ENCODE measurements at regions not wholly inside any gene's neighbourhood (a gene's known extent, or its start where the extent isn't known, plus 50 kb on each side); places are given as distances from the start of the nearest gene placed in this dataset.
A peak's percentile ranks its signal among the peaks of the same experiment; 100 is the strongest.
"Not testable (repeated sequence)": the region's sequence is repeated elsewhere in the genome, so short reads cannot be mapped to it uniquely, and the experiment has no call there.

DNA sequence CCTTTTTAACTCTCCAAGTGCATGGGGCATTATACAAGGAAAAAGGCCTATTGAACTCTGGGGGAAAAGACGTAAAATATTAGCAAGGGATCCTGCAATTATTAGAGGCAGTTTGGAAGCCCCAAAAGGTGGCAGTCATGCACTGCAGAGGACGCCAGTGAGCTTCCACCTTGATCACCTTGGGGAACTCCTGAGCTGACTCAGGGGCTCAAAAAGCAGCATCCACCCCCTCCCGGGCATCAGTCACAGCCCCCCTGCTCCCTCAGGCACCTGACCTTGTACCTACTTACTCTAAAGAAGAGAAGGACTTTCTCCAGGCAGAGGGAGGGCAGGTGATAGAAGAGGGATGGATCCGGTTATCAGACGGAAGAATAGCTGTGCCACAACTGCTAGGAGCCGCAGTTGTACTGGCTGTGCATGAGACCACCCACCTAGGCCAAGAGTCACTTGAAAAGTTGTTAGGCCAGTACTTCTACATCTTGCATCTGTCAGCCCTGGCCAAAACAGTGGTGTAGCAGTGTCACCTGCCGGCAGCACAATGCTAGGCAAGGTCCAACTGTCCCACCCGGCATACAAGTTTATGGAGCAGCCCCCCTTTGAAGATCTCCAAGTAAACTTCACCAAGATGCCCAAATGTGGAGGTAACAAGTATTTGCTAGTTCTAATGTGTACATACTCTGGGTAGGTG is 601.6 kb downstream of the UQCRFS1 start:
- not testable (repeated sequence) for DNase-seq (ENCODE audit: low read depth in 4 of 4, low spot score in 3 of 4)

DNA sequence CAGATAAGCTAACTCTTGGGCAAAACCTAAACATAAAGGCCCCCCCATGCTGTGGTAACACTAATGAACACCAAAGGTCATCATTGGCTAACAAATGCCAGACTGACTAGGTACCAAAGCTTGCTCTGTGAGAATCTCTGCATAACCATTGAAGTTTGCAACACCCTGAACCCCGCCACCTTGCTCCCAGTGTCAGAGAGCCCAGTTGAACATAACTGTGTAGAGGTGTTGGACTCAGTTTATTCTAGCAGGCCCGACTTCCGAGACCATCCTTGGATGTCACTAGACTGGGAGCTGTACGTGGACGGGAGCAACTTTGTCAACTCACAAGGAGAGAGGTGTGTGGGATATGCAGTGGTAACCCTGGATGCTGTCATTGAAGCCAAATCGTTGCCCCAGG is 602.2 kb downstream of the UQCRFS1 start:
- no peak for DNase-seq (ENCODE audit: low read depth in 4 of 4, low spot score in 3 of 4)

DNA sequence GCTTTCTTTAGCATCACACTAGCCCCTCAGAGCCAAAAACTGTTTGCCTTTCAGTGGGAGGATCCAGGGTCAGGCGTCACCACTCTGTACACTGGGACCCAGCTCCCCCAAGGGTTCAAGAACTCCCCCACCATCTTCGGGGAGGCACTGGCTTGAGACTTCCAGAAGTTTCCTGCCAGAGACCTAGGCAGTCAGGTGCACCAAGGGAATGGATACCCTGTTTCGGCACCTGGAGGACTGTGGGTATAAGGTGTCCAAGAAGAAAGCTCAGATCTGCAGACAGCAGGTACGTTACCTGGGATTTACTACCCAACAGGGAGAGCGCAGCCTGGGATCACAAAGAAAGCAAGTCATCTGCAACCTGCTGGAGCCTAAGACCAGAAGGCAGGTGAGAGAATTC is 603.0 kb downstream of the UQCRFS1 start:
- DNase-seq (ENCODE audit: low read depth in 4 of 4, low spot score in 3 of 4), result no peak

DNA sequence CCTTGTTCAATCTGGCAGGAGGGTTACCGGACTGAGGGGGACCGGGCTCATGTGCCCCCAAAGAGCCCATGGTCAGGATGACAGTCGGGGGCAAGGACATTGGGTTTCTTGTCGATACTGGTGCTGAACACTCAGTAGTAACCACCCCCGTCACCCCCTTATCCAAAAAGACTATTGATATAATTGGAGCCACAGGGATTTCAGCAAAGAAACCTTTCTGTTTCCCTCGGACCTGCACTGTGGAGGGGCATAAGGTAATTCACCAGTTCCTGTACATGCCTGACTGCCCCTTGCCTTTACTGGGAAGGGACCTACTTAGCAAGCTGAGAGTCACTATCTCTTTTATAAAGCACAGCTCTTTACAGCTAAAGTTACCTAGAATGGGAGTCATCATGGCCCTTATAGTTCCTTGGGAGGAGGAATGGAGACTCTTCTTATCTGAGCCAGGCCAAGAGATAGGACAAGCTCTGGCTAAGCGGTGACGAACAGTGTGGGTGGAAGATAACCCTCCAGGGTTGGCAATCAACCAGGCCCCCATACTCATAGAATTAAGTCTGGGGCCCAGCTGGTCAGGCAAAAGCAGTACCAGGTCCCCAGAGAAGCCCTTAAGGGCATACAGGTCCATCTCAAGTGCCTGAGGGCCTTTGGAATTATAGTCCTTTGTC is 603.7 kb downstream of the UQCRFS1 start:
- no peak for DNase-seq (ENCODE audit: low read depth in 4 of 4, low spot score in 3 of 4)

DNA sequence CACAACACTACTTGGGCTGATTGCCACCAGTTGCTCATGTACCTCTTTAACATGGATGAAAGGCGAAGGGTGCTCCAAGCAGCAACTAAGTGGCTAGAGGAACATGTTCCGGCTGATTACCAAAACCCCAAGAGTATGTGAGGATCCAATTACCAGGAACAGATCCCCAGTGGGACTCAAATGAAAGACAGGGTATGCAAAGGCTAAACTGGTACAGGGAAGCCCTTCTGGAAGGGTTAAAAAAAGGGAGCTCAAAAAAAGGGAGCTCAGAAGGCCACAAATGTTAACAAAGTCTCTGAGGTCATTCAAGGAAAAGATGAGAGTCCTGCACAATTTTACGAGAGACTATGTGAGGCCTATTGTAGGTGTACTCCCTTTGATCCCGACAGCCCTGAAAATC is 604.7 kb downstream of the UQCRFS1 start:
- no peak for DNase-seq (ENCODE audit: low read depth in 4 of 4, low spot score in 3 of 4)

DNA sequence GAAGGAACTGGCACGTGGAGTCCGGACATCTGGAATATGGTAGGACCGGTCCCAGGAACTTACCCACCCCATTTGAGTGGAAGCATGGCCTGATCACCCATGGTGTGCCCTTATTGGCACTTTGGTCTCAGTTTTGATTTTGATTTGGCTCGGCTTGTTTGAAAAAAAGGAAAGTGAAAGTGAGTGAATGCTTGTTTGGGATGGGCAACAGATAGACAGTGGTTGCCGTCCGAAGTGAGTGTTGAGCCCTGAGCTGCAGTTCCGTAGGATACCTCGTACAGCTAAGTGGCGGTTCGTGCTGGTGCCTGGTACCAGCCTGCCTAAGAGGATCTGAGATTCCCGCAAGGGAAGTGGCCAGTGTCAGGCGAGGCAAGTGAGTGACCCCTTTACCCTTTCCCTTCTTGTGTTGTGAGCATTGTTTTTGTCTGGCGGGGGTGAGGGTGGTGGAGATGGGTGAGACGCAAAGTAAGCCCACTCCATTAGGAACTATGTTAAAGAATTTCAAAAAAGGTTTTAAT is 605.8 kb downstream of the UQCRFS1 start:
- DNase-seq (ENCODE audit: low read depth in 4 of 4, low spot score in 3 of 4), result no peak

DNA sequence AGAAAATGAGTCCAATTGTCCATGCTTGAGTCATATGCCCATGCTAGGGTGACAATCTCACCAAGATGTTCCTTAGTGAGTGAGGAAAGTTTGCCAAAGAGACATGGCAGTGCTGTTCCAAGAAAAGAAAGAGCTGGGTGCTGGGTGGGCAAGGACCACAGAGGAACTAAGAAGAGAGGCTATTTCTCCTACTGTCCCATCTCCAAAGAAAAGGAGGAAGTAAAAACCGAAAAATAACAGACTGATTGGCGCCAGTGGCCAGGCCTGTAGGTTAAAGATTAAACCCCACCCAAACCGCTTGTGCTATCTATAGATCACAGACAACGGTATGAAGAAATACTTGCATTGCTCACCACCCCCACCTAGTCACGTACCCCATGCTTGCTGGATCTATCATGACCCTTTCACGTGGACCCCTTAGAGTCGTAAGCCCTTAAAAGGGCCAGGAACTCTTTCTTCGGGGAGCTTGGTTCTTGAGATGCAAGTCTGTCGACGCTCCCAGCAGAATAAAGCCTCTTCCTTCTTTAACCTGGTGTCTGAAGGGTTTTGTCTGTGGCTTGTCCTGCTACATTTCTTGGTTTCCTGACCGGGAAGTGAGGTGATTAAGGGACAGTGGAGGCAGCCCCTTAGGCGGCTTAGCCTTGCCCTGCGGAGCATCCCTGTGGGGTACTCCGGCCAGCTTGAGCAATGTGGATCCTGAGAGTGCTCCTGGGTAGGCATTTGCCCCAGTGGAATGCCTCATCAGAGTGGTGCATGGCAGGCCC is 606.5 kb downstream of the UQCRFS1 start:
- no peak for DNase-seq (ENCODE audit: low read depth in 4 of 4, low spot score in 3 of 4)

DNA sequence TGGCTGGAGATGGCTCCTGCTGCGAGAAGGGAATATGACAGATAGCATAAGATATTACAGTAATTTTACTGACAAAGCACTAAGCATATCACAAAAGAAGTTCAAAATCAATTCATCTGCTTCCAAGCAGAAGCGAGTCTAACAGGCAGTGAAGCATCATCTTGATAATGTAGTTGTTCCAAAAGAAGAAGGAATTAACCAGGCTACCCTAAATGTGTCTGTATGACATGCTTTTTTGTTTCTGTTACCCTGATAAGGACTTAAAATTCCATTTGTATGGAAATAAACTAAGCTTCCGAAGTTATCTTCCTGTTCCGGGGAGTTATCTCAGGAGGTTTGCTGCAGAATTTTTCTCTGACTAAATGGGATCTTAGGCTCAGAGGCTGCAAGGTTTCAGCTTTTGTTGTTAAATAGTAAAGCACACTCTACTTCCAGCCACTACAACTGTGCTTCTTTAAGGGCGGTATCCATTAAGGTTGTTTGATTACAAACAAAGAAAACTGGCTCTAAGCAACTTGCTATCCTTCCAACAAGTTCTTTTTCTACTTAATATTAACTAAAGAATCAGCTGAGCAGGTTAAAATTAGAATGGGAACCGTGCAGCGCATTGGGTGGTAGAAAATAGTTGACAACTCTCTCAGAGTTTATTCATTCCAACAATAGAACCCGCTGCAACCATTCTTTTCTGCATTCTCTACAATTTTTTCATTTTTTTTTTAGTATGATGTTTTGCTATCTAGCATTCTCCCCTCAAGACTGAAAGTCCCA is 607.3 kb downstream of the UQCRFS1 start:
- DNase-seq (ENCODE audit: low read depth in 4 of 4, low spot score in 3 of 4), result no peak

DNA sequence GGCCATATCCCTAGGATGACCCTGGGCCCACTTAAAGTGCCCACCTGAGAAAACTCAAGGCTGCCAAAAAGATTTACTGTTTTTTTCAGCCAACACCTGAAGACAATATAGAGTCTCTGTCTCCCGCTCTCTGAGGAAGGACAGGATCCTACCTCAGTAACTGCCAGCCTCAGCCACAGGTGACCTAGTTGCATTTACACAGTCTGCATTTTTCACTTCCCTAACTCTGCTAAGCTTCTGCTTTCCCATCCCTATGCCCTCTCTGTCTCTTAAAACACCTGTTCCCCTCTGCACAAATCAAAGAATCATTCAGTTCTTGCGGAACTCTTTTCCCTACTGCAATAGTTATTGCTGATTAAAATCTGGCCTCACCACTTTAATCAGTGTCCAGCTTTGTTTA is 609.5 kb downstream of the UQCRFS1 start:
- no peak for DNase-seq (ENCODE audit: low read depth in 4 of 4, low spot score in 3 of 4)

DNA sequence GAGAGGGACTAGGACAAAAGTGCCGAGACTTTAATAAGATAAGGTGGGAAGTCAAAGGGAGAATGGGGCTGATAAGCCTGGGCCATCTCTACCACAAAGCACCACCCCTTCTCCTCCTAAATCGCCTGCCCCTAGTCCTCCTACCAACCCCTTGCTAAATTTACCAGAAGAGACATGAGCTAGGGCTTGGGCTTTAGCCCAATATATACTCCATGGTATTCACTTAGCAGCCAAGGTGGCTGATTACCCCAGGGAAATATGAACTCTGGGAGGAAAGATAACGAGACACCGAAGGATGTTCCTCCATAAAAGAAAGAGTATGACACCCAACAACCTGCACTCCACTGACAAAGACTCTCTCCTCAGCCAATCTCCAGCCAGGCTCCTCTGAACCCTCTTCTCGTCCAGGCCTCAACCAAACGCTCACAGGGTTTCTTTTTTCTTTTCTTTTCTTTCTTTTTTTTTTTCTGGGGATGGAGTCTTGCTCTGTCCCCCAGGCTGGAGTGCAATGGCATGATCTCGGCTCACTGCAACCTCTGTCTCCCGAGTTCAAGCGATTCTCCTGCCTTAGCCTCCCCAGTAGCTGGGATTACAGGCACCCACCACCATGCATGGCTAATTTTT is 610.2 kb downstream of the UQCRFS1 start:
- no peak for DNase-seq (ENCODE audit: low read depth in 4 of 4, low spot score in 3 of 4)

DNA sequence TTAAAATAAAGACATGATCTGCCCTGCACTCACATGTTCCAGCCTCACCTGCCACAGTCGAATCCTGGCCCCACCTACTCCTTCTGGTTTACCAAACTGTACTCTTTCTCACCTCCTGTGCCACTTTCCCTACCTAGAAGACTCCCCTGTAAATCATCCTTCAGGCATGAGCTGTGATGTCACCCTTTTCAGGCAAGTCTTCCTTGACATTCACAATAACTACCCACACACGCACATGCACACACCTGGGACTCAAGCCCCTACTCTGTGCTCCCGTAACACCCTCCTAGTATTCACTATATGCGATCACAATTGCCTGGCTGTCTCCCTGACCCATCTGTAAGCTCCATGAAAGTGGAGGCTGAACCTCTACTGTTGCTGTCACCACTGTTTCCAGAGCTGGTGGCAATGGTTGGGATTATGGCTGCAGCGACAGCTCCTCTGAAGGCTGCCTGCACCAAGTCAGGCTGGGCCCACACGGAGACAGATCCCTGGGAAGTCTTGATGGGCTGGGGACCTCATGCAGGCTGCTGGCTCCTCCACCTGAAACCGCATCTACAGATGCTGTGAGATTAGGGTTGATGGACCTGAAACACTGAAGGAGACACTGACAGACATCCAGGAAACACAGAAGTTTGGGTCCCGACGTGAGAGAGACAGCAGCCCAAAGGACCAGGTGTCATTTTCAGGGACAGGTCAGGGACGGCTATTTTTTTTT is 611.1 kb downstream of the UQCRFS1 start:
- DNase-seq (ENCODE audit: low read depth in 4 of 4, low spot score in 3 of 4), result no peak

DNA sequence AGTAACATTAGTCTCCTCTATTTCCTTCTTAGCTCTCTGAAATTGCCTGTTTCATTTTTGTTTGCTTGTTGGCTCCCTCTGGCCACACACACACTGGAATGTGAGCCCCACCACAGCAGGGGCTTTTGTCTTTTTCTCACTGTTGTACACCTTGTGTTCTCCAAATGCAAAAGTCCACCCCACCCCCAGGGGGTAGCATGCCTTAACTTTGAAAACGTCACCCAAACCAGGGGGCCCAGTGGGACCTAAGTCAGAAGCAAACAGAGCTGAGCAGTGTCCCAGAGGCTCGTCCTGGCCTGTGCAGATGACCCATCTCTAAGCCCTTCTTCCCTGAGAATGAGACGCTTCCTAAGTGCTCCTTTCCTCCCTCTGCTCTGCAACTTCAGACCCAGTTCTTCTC is 614.1 kb downstream of the UQCRFS1 start:
- DNase-seq (ENCODE audit: low read depth in 4 of 4, low spot score in 3 of 4), result no peak

DNA sequence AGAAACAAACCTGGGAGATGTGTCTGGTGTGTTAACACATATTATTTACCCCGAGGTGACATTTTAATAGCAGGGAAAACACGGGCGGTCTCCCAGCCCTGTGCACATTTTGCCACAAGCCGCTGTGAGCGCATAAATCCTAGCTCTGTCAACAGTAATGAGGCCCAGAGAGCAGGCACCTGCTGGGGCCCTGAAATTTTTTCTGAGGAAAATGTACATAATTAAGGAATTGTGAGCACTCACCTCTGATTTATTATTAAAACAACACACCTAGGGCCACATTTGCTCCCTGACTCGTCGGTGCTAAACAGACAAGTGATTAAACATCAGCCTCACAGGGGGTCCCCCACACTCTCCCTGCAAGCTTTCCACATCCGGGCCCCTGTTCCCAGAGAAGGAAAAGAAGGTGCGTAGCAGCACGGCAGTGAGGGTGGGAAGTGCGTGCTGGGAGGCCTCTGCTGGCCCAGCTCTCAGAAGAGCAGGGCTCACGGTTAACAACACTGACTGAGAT is 616.3 kb downstream of the UQCRFS1 start:
- peak; percentile 41 to 73 (median 54) for DNase-seq (ENCODE audit: low read depth in 4 of 4, low spot score in 3 of 4)

DNA sequence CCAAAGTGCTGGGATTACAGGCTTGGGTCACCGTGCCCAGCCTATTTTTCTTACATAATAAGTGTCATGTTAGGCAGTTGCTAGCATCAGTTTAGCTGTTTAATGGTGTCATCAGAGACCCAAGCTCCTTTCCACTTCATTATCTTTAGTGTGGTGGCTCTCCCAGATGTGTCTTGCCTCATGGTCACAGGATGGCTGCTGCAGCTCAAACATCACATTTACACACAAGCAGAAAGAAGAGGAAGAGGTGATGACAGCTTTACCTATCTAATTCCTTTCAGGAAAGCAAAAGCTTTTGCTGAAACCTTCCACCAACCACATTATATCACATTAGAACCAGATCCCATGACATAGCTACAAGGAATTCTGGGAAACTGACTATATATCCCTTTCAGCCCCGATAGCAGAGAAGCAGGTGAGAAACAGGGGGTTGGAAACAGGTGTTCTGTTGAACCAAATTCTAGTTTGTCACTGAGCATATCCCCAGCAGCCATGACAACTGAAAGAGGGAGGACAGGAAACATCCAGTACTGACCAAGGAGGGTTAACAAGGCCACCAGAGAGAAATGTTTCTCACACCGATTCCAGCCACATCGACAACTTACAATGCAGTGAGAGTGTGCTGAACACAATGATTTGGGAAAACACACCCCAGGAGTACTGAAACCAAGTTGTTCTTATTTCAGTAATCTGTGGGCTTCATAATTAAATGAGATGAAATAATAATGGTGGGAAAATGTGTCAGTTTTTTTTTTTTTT is 617.0 kb downstream of the UQCRFS1 start:
- peak in 2 of 4 donors; percentile 8 to 12 for DNase-seq (ENCODE audit: low read depth in 4 of 4, low spot score in 3 of 4)

DNA sequence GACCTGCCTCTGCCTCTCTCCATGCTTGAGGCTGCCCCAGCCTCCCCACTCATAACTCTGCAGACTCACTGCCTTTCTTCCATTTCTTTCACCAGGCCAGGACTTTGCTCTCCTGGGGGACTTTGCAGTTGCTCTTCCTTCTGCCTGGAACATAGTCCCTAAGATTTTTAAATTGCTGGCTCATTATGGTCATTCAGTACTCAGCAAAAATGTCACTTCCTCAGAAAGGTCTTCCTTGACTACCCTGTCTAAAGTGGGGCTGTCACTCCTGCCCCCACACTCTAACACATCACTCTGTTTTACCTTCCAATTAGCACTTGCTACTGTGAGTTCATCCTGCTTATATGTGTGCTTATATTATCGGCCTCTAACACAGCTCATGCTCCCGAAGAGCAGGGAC is 618.2 kb downstream of the UQCRFS1 start:
- no peak for DNase-seq (ENCODE audit: low read depth in 4 of 4, low spot score in 3 of 4)

DNA sequence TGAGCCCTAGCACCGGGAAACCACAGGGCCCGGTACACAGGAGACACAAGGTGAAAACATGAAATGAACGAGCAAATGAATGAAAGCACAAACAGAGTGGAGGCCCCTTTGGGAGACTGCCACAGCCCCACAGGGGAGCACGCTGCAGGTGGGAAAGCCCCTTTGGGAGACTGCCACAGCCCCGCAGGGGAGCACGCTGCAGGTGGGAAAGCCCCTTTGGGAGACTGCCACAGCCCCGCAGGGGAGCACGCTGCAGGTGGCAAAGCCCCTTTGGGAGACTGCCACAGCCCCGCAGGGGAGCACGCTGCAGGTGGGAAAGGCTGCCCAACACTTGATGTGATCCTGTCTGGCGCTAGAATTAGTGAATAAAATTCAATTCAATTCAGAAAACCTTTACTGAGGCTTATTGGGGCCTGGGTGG is 623.0 kb downstream of the UQCRFS1 start:
- not testable (repeated sequence) for DNase-seq (ENCODE audit: low read depth in 4 of 4, low spot score in 3 of 4)

DNA sequence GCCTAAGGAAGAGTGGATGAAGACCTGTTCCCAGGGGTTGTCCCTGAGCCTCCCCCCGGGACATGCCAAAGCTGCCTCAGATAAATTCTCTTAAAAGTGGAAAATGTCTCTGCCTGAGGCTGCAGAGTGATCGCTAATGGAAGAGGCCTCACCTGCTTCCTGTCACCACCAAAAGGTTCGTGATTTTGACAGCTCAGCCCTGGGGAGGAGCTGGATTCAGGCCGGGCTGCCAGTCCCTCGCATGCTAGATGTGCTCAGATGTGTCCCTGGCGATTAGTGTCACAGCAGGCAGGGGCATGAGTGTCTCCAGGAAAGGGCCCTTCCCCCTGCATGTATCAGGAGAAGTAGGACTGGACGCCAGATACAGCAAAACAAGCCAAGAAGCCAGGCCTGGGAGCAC is 626.5 kb downstream of the UQCRFS1 start:
- DNase-seq (ENCODE audit: low read depth in 4 of 4, low spot score in 3 of 4), result no peak

DNA sequence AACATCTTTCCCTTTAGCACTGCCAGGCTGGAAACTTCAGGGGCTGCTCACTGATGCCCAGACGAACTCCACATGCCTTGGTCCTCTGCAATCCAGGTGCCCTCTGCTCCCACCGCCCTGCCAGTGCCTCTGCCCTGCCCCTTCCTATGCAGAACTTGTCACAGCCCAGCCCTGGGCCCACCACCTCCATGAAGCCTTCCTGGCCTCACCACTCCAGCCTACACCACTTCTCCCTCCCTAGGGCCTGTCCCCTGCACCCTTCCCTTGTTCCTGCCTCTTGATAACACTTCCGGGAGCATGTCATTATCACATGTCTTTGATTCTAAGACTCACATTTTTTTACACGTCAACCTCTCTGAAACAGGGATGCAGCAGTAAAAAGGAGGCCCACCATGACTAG is 627.2 kb downstream of the UQCRFS1 start:
- no peak for DNase-seq (ENCODE audit: low read depth in 4 of 4, low spot score in 3 of 4)

DNA sequence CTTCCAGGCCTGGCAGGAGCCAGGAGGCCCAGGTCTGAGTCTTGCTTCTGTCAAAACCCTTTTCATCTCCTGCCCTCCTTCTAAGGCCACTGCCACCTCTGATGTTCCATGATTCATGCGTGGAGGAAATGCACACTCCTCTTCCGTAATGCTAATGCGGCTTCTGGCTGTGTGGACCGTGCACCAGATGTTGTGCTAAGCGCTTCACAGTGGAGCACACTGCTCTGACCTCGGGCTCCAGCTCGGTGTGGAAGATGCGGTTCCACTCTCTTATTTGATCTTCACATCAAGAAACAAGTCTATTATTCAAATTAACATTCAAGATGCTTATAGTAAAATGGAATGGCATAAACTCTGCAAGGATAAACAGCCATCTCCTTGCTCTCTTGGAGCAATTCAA is 629.2 kb downstream of the UQCRFS1 start:
- no peak for DNase-seq (ENCODE audit: low read depth in 4 of 4, low spot score in 3 of 4)
